HG03045 (cell line): ENCODE measurements at regions not wholly inside any gene's neighbourhood (a gene's known extent, or its start where the extent isn't known, plus 50 kb on each side); places are given as distances from the start of the nearest gene placed in this dataset.
"Not testable (repeated sequence)": the region's sequence is repeated elsewhere in the genome, so short reads cannot be mapped to it uniquely, and the experiment has no call there.

ENCODE experiments used
- ATAC-seq: cut with Tn5 transposase; IDR thresholded peaks from one replicate; pipeline ENCODE4 v1.9.1; 2021; ENCODE audit warnings: mild to moderate bottlenecking, moderate library complexity; ENCODE audit not compliant: unreplicated experiment

GRCh38 chr21:18114810-18115209 lies 129.8 kb upstream of the CHODL start:
- no peak for ATAC-seq

GRCh38 chr21:18104802-18105201 lies 139.8 kb upstream of the CHODL start:
- ATAC-seq: no peak

DNA sequence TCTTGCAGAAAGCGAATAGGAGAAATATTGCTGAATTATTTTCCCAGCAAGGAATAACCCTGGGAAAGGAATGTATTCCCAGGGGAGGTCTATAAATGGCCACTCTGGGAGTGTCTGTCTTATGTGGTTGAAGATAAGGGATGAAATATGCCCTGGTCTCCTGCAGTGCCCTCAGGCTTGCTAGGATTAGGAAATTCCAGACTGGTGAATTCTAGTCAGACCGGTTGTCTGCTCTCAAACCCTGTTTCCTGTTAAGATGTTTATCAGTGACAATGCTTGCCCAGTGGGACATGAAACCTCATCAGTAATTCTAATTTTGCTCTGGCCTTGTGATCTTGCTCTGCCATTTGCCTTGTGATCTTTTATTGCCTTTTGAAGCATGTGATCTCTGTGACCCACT lies 148.2 kb upstream of the CHODL start:
- ATAC-seq: not testable (repeated sequence)

- no peak for ATAC-seq
These were observed 154.8 kb upstream of the CHODL start for GRCh38 chr21:18089786-18090185.

GRCh38 chr21:18070392-18070791 lies 174.2 kb upstream of the CHODL start:
- ATAC-seq: no peak

DNA sequence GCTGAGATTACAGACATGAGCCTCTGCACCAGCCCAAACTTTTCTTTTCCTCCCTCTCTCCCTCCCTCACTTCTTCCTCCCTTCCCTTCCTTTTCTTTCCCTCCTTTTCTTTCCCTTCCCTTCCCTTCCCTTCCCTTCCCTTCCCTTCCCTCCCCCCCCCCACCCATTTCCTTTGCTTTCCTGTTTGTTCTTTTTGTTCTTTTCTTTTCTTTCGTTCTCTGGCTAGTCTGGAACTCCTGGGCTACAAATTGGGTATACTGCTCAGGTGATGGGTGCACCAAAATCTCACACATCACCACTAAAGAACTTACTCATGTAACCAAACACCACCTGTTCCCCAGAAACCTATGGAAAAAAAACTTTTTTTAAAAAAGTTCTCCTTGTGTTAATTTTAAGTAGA lies 174.8 kb upstream of the CHODL start:
- ATAC-seq: no peak

- ATAC-seq: no peak
These were observed 184.2 kb upstream of the CHODL start for GRCh38 chr21:18060402-18060801.

GRCh38 chr21:18058731-18059398 lies 185.8 kb upstream of the CHODL start:
- ATAC-seq: no peak

DNA sequence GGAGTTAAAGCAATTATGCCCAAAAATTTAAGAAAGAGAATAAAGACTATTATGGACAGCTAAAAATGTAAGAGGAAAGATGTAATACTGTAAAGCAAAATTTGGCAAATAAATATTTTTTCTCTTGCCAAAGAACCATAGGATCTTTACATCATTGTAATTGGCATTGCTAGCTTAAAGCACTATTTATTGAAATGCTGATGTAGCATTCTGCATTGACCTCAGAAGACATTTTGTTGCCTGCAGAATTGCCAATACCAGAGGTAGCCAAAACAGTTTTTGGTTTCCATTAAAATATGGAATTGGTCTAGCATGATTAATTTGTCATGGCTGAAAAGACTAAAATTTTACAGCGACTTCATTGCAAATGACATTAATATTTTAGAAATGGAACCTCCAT lies 191.5 kb upstream of the CHODL start:
- ATAC-seq: no peak

DNA sequence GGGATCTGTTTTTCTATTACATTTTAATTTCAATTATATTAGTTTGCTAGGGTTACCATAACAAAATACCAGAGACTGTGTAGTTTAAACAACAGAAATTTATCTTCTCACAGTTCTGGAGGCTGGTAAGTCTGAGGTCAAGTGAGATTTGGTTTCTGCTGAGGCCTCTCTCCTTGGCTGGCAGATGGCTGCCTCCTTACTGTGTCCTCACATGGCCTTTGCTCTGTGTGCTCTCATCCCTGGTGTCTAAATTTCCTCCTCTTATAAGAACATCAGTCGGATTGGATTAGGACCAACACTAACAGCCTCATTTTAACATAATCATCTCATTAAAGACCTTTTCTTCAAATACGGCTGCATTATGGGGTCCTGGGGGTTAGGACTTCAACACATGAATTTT lies 195.2 kb upstream of the CHODL start:
- ATAC-seq: no peak

DNA sequence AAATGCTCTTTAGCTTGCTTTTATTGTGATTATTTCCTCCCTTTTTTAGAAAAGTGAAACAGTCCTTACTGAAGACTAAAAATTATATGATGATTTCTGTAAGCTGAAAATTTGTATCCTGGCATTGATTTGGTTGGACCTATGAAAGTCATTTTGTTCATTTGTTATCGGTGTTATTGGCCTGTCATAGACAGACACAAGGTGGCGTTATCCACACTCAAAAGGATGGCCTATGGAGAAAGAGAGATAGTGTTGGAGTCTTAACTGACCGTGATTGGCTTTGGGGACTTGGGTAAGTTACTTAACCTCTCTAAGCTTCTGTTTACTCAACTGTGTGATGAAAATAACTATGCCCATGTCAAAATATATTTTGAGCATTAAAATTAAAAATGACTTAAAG lies 203.6 kb upstream of the CHODL start:
- no peak for ATAC-seq

DNA sequence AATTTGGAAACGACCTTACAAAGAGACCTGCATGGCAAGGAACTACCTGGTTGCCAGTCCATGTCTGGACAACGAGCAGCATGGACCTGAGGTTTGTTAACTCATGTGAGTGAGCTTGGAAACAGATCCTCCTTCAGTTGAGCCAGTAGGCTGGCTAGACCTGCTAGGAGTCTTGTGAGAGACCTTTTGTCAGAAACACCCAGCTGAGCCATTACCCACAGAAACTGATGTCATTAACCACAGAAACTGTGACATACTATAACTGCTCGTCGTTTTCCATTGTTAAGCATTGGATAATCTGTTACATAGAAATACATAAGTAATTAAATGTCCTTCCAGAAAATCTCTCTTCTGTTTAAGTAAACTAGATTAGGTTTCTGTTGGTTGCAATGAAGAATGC lies 211.1 kb upstream of the C21orf91 start:
- ATAC-seq: no peak

DNA sequence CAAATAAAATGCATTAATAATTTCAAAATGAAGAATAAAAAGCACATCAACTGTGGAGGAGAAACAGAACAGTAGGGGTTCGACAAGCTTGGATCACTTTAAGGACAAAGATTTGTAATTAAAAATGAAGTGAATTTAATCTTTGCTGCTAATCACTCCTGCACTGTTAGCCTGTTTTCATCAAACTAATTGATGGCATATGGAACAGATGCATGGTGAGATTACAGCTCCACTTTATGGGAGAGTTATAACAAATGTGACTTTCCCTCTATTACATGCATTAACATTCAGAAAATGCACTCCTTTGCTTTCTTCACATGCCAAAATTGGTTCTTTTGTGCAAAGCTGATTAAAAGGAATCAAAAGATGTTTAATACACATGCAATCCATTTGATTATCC lies 207.2 kb upstream of the C21orf91 start:
- no peak for ATAC-seq

DNA sequence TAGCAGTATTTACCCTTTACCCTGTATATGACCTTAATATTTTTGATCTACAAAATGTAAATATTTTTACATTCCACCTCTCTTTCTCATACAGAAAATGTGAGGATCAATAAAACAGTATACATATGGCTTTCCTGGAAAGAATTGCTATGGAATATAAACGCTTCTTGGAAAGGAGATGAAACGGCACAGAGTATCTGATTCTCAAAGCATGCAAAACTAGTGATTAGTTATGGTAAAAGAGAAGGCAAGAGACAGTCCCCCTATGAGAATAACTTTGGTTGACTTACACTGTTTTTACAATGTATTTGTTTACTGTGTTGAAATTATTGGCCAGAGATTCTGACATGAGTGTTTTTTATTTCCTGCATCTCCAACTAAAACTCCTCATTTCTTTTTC lies 204.6 kb upstream of the C21orf91 start:
- ATAC-seq: no peak

DNA sequence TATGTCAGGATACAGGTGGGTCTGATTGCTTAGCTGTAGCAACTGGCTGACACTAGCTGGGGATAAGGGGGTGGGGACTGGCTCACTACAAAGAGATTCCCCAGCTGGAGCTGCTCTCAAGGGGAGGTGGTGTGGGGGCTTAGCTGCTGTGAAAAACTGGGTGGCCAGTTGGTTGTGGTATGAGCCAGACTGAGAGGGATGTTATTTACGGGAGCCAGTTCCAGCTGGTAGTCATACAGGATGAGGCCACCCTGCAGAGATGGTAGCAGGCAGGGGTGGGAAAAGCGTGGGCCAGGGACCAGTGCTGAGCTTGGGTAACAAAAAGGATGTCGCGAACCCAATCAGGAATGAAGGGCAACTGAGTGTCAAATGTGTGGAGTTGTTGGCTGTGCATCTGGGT lies 204.0 kb upstream of the C21orf91 start:
- no peak for ATAC-seq

- ATAC-seq: no peak
These were observed 188.0 kb upstream of the C21orf91 start for GRCh38 chr21:18007121-18007520.

DNA sequence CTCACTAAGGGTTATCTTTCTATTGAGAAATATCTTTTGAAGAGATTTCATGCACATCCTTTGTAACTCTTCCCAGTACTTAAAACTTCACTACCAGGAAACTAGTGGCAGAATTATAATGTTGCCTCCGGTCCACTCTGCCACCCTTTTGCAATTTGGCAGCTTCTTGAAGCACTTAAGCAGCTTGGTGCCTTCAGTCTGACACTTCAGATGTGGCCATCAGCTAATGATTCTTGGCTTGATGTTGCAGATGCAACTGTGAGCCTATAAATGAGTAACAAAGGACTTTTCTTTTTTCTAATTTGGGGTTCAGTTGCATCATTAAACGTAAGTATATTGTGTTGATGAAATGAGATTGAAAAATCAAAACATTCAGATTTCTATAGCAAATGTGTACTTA lies 187.5 kb upstream of the C21orf91 start:
- ATAC-seq: no peak

- ATAC-seq: no peak
These were observed 183.2 kb upstream of the C21orf91 start for GRCh38 chr21:18002393-18002792.

GRCh38 chr21:18000981-18001686 lies 182.0 kb upstream of the C21orf91 start:
- ATAC-seq: no peak

DNA sequence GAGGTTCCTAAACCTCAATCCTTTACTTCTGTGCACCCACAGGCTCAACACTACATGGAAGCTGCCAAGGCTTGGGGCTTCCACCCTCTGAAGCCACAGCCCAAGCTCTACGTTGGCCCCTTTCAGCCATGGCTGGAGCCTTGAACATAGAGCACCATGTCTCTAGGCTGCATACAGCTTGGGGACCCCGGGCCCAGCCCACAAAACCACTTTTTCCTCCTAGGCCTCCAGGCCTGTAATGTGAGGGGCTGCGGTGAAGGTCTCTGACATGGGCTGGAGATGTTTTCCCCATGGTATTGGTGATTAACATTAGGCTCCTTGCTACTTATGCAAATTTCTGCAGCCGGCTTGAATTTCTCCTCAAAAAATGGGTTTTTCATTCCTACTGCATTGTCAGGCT lies 179.4 kb upstream of the C21orf91 start:
- not testable (repeated sequence) for ATAC-seq

DNA sequence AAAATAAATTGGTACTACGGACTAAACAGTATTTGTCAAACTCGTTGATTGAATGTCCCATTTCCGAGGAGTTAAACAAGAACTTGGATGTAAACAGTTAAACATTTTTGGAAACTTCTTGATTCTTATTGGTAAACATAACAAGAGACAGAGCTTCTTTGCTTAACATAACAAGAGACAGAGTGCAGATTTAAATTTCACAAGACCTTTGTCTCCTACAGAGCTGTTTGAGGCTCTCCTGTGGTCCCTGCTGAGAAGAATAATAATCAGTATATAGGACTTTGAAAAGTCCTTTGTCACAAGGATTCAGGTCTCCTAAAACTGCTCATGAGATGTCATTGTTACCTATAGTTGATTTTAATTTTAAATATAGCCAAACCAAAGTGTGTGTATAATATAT lies 170.6 kb upstream of the C21orf91 start:
- no peak for ATAC-seq

DNA sequence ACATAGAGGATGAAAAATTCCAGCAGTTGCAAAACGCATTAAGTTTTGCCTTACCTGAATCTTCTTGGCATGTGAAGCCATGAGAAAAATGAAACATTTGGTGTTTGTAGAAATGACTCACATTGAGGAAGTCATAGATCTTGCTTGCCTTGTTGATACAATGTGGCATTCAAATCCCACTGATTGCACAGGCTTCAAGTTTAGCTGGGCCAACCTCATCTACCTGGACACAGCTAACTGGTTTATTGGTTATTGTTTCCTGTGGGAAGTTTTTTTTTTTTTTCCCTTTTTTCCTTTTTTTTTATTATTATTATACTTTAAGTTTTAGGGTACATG lies 168.9 kb upstream of the C21orf91 start:
- ATAC-seq: no peak
